OCI-LY7 (cell line): ENCODE measurements at regions not wholly inside any gene's neighbourhood (a gene's known extent, or its start where the extent isn't known, plus 50 kb on each side); places are given as distances from the start of the nearest gene placed in this dataset.

Experiments
- CTCF ChIP-seq: fragments of 200-600 bp; sonication (generic); conservative IDR thresholded peaks from 2 replicates; pipeline ENCODE4 v1.5.1; 2014; ENCODE audit warnings: mild to moderate bottlenecking, antibody characterized with exemption, low read length, moderate library complexity, mixed read lengths
- EZH2phosphoT487 ChIP-seq: fragments of 200-600 bp; sonication (generic); IDR thresholded peaks from 2 replicates; pipeline ENCODE4 v1.6.1; 2018; ENCODE audit warnings: low read depth, borderline replicate concordance, mild to moderate bottlenecking, mixed run types, antibody characterized with exemption, low read length, moderate library complexity, mixed read lengths

DNA sequence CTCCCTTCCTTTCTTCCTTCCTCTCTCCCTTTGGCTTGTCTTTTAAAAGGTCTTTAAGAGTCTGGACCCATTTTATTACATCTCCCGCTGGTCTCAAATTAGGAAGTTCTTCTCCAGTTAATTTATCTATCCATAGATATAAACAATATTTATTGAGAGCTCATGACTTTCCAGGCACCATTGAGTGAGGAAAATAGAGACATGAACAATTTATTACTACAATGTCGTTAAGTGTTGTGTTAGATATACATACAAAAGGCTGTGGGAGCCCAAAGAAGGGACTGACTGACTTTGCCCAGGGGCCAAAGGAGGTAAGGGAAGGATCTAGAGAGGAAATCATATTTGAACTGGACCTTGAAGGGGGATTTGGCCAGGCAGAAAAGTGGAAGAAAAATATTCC lies 51.6 kb upstream of the DEUP1 start:
- TF ChIP-seq CTCF (no peak), EZH2phosphoT487 (no peak)
